GM23248 (cell line): ENCODE measurements at regions not wholly inside any gene's neighbourhood (a gene's known extent, or its start where the extent isn't known, plus 50 kb on each side); places are given as distances from the start of the nearest gene placed in this dataset.

Experiments
- EZH2 ChIP-seq: fragments of 200-600 bp; sonication (generic); IDR thresholded peaks from 2 replicates; pipeline ENCODE4 v1.6.1; 2018; ENCODE audit warnings: antibody characterized with exemption, mild to moderate bottlenecking; ENCODE audit not compliant: insufficient read depth, poor library complexity, severe bottlenecking
- EZH2phosphoT487 ChIP-seq: fragments of 200-600 bp; sonication (generic); IDR thresholded peaks from 2 replicates; pipeline ENCODE4 v1.6.1; 2018; ENCODE audit warnings: antibody characterized with exemption, moderate library complexity, mild to moderate bottlenecking, low read depth; ENCODE audit not compliant: insufficient read depth

DNA sequence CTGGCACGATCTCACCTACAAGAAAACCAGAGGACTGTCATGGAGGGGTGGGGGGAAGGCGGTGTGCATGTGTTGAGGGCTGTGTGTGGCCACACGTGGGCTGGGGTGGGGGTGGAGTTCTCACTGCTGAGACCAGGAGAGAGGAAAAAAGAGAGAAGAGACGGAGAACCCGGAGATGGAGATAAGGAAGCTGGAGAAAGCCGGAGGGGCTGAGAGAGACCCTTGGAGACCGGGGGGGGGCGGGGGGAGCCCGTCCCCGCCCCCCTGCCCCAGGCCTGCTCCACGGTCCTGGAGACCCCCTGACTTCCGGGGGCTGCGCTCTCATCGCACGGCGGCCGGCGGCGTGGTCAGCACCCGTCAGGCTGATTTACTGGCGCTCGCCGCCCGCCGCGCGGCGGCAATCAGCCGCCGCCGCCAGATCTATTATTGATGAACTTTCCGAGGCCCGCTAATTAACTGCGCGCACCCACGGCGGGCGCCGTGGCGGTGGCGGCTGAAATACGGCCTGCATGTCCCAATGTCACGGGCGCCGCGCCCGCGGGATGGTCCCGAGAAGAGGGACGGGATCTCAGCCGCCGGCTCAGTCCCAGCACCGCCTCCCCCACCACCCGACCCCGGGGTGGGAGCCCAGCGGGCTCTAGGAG, 187.4 kb downstream of the MN1 start:
- peak; percentile 17 for TF ChIP-seq EZH2
- no peak for TF ChIP-seq EZH2phosphoT487
